T1000 (cell line): ENCODE measurements at regions not wholly inside any gene's neighbourhood (a gene's known extent, or its start where the extent isn't known, plus 50 kb on each side); places are given as distances from the start of the nearest gene placed in this dataset.

Experiments
- DNase-seq: peaks from one replicate; lab custom pipeline; 2025; ENCODE audit warnings: mixed read lengths; lab: John Stamatoyannopoulos, UW

GRCh38 chr9:79014929-79015699 is 556.7 kb upstream of the TLE4 start:
- DNase-seq = no peak

- DNase-seq = no peak
These were observed 555.8 kb upstream of the TLE4 start for GRCh38 chr9:79015951-79016350.

DNA sequence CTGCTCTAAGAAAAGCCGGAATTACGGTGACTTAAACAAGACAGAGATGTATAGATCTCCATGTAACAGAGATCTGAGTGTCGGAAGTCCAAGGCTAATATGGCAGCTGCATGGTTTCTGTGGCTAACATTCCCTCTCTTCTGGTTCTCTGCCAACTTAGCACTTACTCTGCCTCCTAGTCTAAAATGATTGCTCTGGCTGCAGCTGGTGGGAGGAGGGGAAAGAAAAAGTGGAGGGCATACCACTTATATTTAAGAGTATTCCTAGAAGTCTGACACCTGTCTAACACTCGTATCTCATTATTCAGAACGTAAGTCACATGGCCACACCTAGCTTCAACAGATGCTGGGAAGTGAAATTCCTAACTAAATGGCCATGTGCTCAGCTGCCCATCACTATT is 551.5 kb upstream of the TLE4 start:
- DNase-seq = no peak

- no peak for DNase-seq
These were observed 550.7 kb upstream of the TLE4 start for GRCh38 chr9:79021084-79021483.

DNA sequence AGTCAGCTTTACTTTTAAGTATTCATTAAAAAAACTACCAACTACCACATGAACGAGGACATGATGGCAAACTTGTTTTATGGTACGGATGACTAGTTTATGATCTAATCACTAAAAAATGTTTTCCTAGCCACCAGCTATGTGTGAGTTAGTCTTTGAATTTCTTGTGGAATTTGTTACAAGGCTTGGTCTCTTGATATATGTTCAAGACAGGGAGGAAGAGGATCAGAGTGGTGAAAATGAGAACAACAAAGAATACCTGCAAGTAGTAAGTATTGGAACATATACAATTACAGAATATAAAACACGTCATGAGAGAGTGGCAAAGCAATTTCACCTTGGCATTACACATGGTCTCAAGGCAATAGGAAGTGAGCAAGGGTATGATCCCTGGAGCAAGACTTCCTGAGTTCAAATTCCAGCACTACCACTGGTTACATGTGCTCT is 548.6 kb upstream of the TLE4 start:
- no peak for DNase-seq

DNA sequence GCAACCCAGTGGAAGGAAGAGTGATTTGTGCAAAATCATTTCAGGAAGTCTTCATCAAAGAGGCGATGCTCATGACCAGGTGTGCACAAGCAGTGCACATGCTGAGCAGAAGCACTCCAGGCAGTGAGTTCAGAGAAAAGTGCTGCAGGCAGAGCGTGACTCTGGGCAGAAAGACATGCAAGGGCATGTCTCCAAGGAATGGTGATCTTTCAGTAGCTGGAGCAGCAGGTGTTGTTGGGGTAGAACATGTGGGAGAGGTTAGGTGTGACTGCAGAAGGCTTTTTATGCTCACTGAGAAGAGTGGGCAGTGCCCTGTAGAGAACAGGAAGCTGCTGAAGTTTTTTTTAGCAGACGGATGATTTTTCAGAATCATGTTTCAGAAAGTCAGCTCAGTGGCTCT is 545.4 kb upstream of the TLE4 start:
- DNase-seq = no peak

GRCh38 chr9:79028101-79028500 is 543.7 kb upstream of the TLE4 start:
- DNase-seq = no peak

DNA sequence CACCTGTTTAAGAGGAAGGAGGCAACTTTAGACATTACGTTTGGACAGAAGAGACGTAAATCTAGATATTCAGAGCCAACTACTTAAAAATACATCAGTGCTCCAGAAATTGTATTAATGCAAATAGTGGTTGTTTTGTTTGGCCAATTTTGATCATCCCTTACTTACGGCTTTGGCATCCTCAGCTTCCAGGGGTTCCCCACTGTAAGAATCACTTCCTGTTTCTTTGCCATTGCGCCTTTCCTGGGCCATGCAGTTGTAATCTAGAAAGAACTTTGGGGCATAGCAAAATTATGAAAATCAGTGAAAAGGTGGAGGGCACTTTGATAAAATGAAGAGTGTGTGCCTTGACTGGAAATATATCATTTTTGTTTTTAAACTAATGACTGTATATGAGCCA is 537.2 kb upstream of the TLE4 start:
- no peak for DNase-seq

- DNase-seq = no peak
These were observed 534.4 kb upstream of the TLE4 start for GRCh38 chr9:79037338-79037737.

- DNase-seq = no peak
These were observed 531.1 kb upstream of the TLE4 start for GRCh38 chr9:79040671-79041070.

- DNase-seq = no peak
These were observed 530.5 kb upstream of the TLE4 start for GRCh38 chr9:79041266-79041665.

- DNase-seq = no peak
These were observed 527.8 kb upstream of the TLE4 start for GRCh38 chr9:79043916-79044315.

DNA sequence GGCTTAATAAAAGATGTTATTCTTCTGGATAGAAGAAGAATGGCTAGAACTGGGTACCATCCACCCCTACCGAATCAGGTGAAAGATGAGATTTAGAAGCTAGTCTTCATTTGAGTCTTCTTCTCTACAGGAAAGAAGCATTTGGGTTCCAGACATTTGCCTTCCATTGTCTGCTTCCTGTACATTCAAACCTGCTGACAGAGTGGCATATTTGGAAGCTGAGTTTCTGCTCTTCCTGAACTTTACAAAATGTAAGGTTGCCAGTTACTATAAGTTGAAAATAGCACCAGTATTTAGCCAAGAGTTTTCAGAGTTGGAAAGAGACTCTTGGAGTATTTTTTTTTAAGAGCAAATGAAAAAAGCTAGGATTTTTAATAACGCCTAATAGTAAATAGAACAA is 525.4 kb upstream of the TLE4 start:
- DNase-seq = no peak

- DNase-seq = no peak
These were observed 522.4 kb upstream of the TLE4 start for GRCh38 chr9:79049371-79049770.

DNA sequence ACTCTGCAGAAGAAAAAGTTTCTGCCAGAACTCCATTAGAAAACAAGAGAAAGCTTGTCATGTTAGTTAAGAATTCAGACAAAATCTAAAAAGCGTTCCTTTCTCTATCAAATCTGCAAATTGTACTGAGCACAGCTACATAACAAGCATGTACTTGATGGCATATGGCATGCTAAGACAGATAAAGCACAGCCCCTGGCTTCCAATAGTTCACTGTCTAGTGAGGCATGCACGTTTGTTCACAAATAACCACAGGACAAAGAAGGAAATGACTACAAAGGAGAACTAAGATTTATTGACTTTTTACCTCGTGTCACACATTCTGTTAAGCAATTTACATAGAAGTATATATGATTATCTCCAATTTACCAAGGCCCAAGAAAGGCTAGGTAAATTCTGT is 518.2 kb upstream of the TLE4 start:
- DNase-seq = no peak

DNA sequence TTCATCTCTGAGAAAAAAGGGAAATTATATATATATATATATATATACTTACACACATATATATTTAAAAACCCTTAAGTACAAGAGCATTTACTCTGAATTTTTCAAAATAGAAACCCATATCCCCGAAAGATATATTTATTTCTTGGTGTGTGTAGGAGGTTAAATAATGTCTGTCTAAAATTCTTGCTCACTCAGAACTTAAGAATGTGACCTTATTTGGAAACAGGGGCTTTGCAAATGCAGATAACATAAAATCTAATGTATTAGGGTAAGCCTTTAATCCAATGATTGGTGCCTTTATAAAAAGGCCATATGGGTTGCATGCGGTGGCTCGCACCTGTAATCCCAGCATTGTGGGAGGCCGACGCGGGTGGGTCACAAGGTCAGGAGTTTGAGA is 517.3 kb upstream of the TLE4 start:
- no peak for DNase-seq

DNA sequence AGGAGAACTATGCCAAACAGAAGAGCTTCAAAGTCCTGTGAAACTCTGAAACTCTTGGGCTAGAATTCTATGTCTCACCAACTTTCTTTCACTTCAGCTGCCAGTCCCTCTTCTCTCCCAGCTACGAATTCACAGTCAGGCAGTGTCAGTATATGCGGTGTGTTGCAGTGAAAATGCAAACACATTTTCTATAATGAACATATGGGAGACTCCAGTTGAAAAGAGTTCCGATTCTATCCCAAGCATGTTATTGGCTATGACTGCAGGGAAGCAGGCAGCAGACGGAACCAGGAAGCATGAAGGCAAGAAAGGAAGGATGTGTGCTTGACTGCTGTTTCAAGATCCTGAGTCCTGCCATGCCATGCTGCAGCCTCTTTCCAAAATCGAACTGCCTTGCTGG is 515.7 kb upstream of the TLE4 start:
- DNase-seq = no peak

DNA sequence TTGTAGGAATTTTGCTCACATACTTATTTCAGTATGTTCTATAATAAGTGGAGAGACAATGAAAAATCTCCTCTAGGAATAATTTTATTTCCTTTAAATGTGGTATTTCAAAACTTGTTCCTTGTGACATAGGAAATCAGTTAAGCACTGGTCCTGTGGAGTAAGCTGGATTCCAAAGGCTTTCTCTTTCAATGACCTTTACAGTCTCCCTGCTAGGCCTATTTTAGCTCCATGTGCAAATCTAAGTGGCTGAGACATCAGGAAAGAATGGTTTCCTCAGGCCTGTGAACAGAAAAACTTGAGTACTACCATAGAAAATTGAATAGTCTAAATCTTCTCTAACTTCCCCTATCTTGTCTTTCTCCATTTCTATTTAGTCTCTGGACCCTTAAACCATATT is 514.2 kb upstream of the TLE4 start:
- no peak for DNase-seq

DNA sequence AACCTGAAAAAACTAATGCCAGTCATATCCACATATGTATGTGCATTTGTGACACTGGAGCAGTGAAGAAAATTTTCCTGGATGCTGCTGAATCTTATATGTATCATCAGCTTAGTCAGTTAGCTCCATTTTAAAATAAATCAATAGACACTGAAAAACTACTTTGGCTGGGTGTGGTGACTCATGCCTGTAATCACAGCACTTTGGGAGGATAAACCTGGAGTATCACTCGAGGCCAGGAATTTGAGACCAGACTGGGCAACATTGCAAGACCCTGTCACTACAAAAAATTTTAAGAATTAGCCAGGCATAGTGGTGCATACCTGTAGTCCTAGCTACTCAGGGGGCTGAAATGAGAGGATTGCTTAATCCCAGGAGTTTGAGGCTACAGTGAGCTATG is 511.0 kb upstream of the TLE4 start:
- DNase-seq = no peak

DNA sequence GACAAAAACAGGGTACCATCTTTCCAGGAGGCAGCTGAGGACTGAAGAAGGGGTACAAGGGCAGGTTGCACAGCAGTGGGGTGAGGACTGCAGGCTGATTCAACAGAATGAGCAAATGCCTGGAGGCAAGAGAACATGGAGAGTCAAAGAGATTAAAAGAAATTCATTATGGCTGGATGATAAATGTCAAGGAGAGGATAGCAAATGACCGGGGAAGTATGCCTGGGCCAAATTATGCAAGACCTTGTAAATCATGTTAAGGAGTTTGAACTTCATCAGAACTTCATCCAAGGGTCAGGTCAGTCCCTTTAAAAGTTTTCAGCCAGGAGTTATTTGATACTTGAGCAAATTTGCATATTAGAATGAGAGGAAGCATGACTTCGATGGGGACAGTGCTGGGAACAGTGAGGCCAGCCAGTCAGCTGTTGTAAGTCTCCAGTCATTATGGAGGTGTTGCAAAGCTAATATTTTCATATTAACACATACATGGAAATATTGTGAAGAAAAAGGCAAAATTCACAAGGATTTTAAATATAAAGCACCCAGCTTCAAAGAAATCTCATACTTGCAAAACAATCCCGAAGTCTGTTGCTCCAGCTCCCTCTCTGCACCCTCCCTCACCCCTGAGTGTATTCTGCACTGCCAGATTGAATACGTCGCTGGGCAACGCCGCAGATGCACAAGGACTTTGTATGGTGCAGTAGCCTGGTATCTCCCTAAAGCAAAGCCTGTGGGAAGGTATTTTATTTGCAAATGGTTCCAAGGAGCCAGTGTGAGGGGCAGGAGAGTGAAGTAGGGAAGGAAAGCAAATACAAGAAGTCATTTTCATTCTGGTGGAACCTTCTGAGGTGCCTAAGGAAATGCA is 509.8 kb upstream of the TLE4 start:
- peak; percentile 6 for DNase-seq

DNA sequence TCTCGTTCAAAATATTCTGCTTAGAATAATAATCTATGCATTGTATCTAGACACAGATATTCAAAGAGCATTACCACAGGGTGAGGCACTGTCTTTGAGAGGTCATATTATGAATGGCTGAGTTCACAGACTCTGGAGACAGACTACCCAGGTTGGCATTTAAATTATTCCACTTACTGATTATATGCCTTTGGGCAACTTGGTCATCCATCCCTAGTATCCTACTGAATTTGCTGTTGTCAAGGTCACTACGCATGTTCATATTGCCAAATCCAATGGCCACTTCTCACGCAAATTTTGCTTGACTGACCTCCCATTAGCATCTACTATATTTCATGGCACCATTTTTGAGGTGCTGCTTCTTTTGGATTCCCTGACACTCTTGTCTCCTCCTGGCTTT is 498.6 kb upstream of the TLE4 start:
- DNase-seq = no peak

DNA sequence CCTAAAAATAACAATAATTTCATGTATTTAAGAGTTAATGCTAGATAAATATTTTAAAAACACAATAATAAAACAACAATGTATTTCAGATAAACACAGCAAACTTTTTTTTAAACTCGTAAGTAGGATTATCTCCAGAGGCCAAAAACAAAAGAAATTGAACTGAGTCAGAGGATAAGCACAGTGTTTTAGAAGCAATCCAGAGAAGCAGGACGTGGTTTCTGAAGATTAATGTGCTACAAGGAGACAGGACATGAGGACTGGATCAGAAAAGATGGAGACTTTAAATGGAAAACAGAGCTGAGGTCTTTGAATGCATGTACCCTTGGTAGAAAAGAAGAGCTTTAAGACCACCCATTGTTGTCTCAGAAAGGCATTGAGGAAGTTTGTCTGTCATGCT is 491.2 kb upstream of the TLE4 start:
- DNase-seq = no peak

DNA sequence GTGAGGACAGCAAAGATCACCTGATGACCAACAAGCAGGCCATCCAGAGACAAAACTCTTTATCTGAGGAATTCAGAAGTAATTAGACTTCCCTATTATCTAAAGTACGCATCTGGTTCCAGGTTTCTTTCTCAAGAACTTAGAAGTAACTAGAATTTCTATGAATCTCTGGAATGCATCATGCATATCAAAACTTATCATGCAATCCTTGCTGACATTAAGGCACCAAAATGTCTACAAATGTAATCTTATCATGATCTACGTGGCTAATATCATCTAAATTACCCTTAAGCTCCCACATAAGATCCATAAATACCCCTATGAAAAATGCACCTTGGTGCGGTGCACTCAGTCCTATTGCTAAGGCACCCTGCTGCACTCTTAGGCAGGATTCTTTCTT is 488.1 kb upstream of the TLE4 start:
- DNase-seq = no peak
